CD4-positive, alpha-beta T cell (primary cell): ENCODE measurements at regions not wholly inside any gene's neighbourhood (a gene's known extent, or its start where the extent isn't known, plus 50 kb on each side); places are given as distances from the start of the nearest gene placed in this dataset.

Source experiments
- ATAC-seq: fragments of 200-7000 bp; cut with Tn5 transposase; one replicate; pipeline ENCODE4 v1.10.0; 2022; ENCODE audit warnings: mild to moderate bottlenecking; ENCODE audit not compliant: poor library complexity
- CTCF ChIA-PET: fragments of 350-600 bp; sonication (Branson Sonifier 250); formaldehyde crosslinking; loops from one replicate; lab custom pipeline; 2021; ENCODE audit warnings: antibody characterized with exemption, inconsistent platforms; lab: Charles Lee
- POLR2A ChIA-PET: fragments of 350-600 bp; sonication (Branson Sonifier 250); formaldehyde crosslinking; loops from one replicate; lab custom pipeline; 2021; ENCODE audit warnings: antibody characterized with exemption, inconsistent platforms; lab: Charles Lee
- DNase-seq, 14 experiments: peaks; one replicate each; pipeline ENCODE4 v3.0.0-alpha.2; 2013 to 2020; ENCODE audit warnings: mixed read lengths in 2 of 14
- H3K27ac ChIP-seq, 2 donors: one replicate each; pipeline versions ENCODE4 v1.5.1 to v1.7.0; 2013; ENCODE audit warnings: low read length in 2 of 2, low read depth in 1 of 2, mild to moderate bottlenecking in 1 of 2
- H3K27me3 ChIP-seq, 2 experiments: 1 replicate in 1 of 2; 2 replicates in 1 of 2; pipeline versions ENCODE4 v1.6.1 to v1.7.0; 2013; ENCODE audit warnings: low read length in 2 of 2, control low read depth in 1 of 2, mild to moderate bottlenecking in 1 of 2, moderate library complexity in 1 of 2; ENCODE audit not compliant: insufficient read depth in 2 of 2, control insufficient read depth in 1 of 2
- H3K36me3 ChIP-seq: one replicate; pipeline ENCODE4 v1.6.1; 2013; ENCODE audit warnings: low read length, control low read depth; ENCODE audit not compliant: insufficient read depth
- H3K4me1 ChIP-seq: one replicate; pipeline ENCODE4 v1.6.1; 2013; ENCODE audit warnings: low read length, control low read depth; ENCODE audit not compliant: insufficient read depth
- H3K4me3 ChIP-seq: one replicate; pipeline ENCODE4 v1.5.1; 2013; ENCODE audit warnings: mild to moderate bottlenecking, low read length, moderate library complexity
- H3K9me3 ChIP-seq, 2 experiments: 1 replicate in 1 of 2; 2 replicates in 1 of 2; pipeline versions ENCODE4 v1.6.1 to v1.7.0; 2013; ENCODE audit warnings: low read length in 2 of 2, mild to moderate bottlenecking in 2 of 2, control low read depth in 1 of 2, moderate library complexity in 1 of 2; ENCODE audit not compliant: control insufficient read depth in 1 of 2, insufficient read depth in 1 of 2
- H3K27ac Mint-ChIP-seq: one replicate; pipeline ENCODE4 v1.8.0; 2020; ENCODE audit warnings: mixed read lengths
- H3K27me3 Mint-ChIP-seq: one replicate; pipeline ENCODE4 v1.8.0; 2021; ENCODE audit warnings: mixed read lengths
- H3K36me3 Mint-ChIP-seq: one replicate; pipeline ENCODE4 v1.8.0; 2021; ENCODE audit warnings: low read depth, mixed read lengths
- H3K4me1 Mint-ChIP-seq: one replicate; pipeline ENCODE4 v1.8.0; 2021; ENCODE audit warnings: low read depth, mixed read lengths
- H3K4me3 Mint-ChIP-seq: one replicate; pipeline ENCODE4 v1.8.0; 2020; ENCODE audit warnings: mild to moderate bottlenecking, mixed read lengths
- H3K9me3 Mint-ChIP-seq: one replicate; pipeline ENCODE4 v1.8.0; 2020; ENCODE audit warnings: mixed read lengths
- CTCF ChIP-seq: fragments of 200-600 bp; IDR thresholded peaks from one replicate; pipeline ENCODE4 v1.8.0; 2022; ENCODE audit warnings: antibody characterized with exemption, mild to moderate bottlenecking
- intact Hi-C, 2 experiments: fragments of 100-400 bp; cut with DNase I in 1 of 2; cut with micrococcal nuclease in 1 of 2; formaldehyde crosslinking; loops; one replicate each; pipeline versions ENCODE4 v1.15.1 to v1.9.0; 2023 to 2025; cut with DNase I, micrococcal nuclease

GRCh38 chr22:26983311-26983710 is 325.9 kb downstream of the MIAT start:
- no peak overlapping the region for H3K4me3 ChIP-seq
- H3K4me1 Mint-ChIP-seq, result no peaks in the 10 kb centered on the region
- no peaks in the 10 kb centered on the region for H3K9me3 ChIP-seq
- H3K9me3 Mint-ChIP-seq, result no peaks in the 10 kb centered on the region
- TF ChIP-seq CTCF, result no peak
- no peak overlapping the region for H3K27ac Mint-ChIP-seq
- no peak overlapping the region for H3K27ac ChIP-seq
- CTCF ChIA-PET, result no interaction called here
- H3K36me3 Mint-ChIP-seq, result no peaks in the 10 kb centered on the region
- H3K36me3 ChIP-seq, result no peaks in the 10 kb centered on the region
- DNase-seq (no peak), ATAC-seq (no peak)
- intact Hi-C loops, result no loop called here
- H3K27me3 Mint-ChIP-seq, result peaks cover 5% of the 10 kb centered on the region
- no peak overlapping the region for H3K4me3 Mint-ChIP-seq
- peaks cover 0 to 3% of the 10 kb centered on the region in 2 experiments for H3K27me3 ChIP-seq
- H3K4me1 ChIP-seq, result no peaks in the 10 kb centered on the region
- POLR2A ChIA-PET, result no interaction called here

- H3K27ac Mint-ChIP-seq, result no peak overlapping the region
- H3K4me1 ChIP-seq, result no peaks in the 10 kb centered on the region
- no peaks in the 10 kb centered on the region for H3K36me3 ChIP-seq
- no peak overlapping the region for H3K4me3 ChIP-seq
- no peaks in the 10 kb centered on the region for H3K36me3 Mint-ChIP-seq
- H3K27me3 ChIP-seq, result peaks cover 0 to 3% of the 10 kb centered on the region in 2 experiments
- H3K9me3 ChIP-seq, result no peaks in the 10 kb centered on the region
- H3K27ac ChIP-seq, result no peak overlapping the region
- DNase-seq (no peak), ATAC-seq (no peak)
- no peak overlapping the region for H3K4me3 Mint-ChIP-seq
- H3K27me3 Mint-ChIP-seq, result no peaks in the 10 kb centered on the region
- intact Hi-C loops, result no loop called here
- ChIA-PET POLR2A (no interaction called here), CTCF (no interaction called here)
- H3K4me1 Mint-ChIP-seq, result no peaks in the 10 kb centered on the region
- no peak for TF ChIP-seq CTCF
- no peaks in the 10 kb centered on the region for H3K9me3 Mint-ChIP-seq
Measured at GRCh38 chr22:26985206-26985605, 327.8 kb downstream of the MIAT start.

- Histone ChIP-seq H3K9me3 (no peaks in the 10 kb centered on the region), H3K36me3 (no peaks in the 10 kb centered on the region), H3K4me3 (no peak overlapping the region), H3K27me3 (peaks cover 0 to 3% of the 10 kb centered on the region in 2 experiments), H3K27ac (no peak overlapping the region), H3K4me1 (no peaks in the 10 kb centered on the region)
- Mint-ChIP-seq H3K27ac (no peak overlapping the region), H3K9me3 (no peaks in the 10 kb centered on the region), H3K27me3 (no peaks in the 10 kb centered on the region), H3K36me3 (no peaks in the 10 kb centered on the region), H3K4me3 (no peak overlapping the region), H3K4me1 (no peaks in the 10 kb centered on the region)
- ATAC-seq, result no peak
- ChIA-PET POLR2A (interaction anchor here (0.6 kb wide), 1 partner anchor 13 kb away, joined by 3 read pairs; no protein-coding TSS in a partner anchor), CTCF (no interaction called here)
- no peak for DNase-seq
- intact Hi-C loops, result no loop called here
- no peak for TF ChIP-seq CTCF
Measured at GRCh38 chr22:26985931-26986782, 328.8 kb downstream of the MIAT start.
